HG03103 (cell line): ENCODE measurements at regions not wholly inside any gene's neighbourhood (a gene's known extent, or its start where the extent isn't known, plus 50 kb on each side); places are given as distances from the start of the nearest gene placed in this dataset.
"Not testable (repeated sequence)": the region's sequence is repeated elsewhere in the genome, so short reads cannot be mapped to it uniquely, and the experiment has no call there.

Experiments
- ATAC-seq: cut with Tn5 transposase; IDR thresholded peaks from one replicate; pipeline ENCODE4 v1.9.1; 2021; ENCODE audit warnings: low read depth; ENCODE audit not compliant: unreplicated experiment

DNA sequence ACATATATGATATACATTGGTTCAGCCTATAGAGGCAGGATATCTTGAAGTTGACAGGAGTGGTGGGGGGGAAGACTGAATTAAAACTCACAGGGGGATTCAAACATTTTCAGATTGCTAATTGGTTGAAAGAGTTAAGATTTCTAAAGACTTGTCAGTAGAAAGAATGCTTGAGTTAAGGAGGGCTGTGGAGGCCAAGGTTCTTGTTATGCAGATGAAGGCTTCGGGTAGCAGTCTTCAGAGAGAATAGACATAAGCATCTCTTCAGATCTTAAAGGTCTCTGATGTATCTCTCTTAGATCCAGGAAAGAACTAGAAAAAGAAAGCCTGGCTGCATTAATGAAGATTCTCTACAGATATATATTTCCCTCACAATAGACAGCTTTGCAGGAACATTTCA, 209.8 kb upstream of the SEMA3D start:
- ATAC-seq, result no peak

- ATAC-seq, result no peak
These were observed 205.9 kb upstream of the SEMA3D start for GRCh38 chr7:85392789-85393188.

- no peak for ATAC-seq
These were observed 205.5 kb upstream of the SEMA3D start for GRCh38 chr7:85392326-85392725.

DNA sequence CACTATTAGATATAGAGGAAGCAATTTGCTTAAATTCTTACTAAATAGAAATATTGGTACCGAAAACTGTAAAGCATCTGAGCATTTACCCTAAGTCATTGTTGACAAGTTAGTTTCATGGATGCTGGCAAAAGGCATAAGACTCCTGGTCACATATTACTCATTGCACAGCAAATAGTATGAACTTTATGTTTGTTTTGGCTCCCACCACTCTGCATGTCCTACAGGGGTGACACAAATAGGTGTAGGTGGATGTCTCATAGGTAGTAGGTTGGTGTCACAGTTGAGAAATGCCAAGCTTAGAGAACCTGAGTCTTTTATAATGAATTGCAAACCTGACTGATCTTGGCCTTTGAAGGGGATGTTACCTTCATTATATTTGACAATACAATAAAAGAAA, 199.6 kb upstream of the SEMA3D start:
- no peak for ATAC-seq

- ATAC-seq, result no peak
These were observed 197.5 kb upstream of the SEMA3D start for GRCh38 chr7:85384392-85384791.

DNA sequence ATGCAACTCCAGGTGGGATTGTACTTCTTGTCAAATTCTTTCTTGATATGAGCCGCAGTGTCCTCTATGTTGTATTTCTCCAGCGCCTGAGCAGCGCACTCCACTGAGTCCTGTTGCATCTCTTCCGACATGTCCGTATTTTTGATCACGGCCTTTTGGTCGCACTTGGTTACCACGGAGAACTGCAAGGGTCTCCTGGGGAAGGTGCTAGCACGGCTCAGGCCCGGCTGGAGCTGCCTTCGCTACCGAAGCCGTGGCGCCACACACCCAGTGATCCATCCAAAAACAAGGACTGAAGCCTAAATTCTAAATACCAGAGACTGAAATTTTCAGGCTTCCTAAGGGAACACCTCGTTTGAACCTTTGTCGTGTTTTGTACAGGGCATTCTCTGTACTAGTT, 194.4 kb upstream of the SEMA3D start:
- no peak for ATAC-seq

DNA sequence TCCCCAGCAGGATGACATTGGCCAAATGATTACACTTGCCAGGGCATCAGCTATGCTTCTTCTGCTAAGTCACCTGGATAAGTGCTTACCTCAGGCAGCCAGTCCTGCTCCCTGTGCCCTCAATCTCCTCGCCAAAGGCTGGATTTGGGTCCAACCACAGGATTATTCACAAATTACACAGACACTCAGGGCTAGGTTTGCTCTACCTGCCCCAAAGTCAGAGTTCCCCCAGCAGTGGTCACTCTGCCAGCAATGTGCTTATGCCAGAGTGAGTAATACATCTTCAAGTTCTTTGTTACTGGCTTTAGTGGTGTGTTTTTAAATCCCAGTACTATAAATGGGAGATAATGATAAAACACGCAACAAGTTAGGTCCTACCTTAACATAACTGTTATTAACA, 189.7 kb upstream of the SEMA3D start:
- no peak for ATAC-seq

GRCh38 chr7:85356916-85357315, 170.1 kb upstream of the SEMA3D start:
- ATAC-seq, result no peak

DNA sequence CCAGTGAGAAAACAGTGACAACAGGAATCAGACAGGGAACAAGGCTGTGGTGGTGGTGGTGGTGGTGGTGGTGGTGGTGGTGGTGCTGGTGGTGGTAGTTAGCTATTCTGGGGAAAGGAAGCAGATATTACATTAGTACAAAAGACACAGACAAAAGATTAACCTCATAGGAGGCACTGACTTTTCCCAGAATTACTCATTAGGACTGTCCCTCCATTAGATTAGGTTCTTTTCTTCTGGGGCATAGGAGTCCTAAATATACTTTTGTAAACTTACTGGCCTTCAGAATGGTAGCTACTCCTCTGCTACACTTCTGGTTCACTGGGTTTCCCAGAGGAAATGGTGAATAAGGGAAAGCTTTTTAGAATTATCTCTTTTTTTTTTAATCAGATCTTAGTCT, 156.6 kb upstream of the SEMA3D start:
- ATAC-seq, result no peak

DNA sequence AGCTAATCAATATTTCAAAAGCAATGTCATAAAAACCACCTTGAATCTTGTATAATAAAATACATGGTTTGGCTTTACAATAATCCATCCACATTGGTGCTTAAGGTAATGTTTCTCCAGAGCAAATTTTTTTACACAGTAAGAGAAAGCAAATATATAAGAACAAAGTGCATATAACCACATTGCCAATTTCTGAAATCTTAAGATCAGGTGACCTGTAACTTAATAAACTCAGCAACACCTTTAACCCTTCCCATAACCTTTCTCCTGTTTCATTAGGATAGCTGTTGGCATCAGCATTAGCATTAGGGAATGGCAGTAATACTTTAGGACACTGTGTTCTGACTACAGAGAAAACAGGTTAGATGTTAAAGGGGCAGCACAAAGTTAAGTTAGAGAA, 155.9 kb upstream of the SEMA3D start:
- ATAC-seq, result no peak

DNA sequence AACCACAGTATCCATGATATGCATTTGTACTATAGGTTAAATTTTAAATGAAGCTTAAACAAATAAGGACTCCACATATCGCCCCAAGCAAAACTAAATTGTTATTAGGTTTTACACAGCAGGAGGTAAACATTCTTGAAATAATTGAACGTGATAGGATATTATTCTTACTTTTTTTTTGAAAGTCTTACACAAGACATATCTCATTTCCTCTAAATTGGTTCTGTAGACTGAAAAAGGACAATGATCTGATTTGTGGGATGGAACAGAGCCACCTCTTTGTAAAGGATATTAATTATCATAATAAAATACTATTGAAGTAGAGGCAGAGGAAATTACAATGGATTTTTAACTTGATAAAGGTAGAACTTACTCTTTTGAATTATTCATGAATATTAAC, 155.1 kb upstream of the SEMA3D start:
- ATAC-seq, result no peak

- no peak for ATAC-seq
These were observed 154.3 kb upstream of the SEMA3D start for GRCh38 chr7:85341121-85341520.

DNA sequence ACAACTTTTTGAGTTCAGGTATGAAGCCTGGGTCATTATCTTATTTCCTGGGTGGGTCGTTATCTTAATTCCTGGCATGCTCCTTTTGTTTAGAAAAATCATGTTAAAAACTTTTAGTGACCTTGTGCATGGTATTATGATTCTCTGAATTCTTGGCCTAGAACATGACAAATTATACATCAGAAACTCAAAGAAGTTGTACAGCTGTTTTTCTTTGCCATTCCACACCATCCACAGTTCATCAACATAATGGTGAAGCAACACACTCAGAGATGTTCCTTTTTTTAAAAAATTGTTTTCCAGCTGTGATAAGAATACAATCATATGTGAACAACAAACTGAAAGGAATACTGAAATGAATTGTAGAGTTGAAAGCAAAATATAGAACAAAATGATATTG, 149.2 kb upstream of the SEMA3D start:
- ATAC-seq, result no peak

DNA sequence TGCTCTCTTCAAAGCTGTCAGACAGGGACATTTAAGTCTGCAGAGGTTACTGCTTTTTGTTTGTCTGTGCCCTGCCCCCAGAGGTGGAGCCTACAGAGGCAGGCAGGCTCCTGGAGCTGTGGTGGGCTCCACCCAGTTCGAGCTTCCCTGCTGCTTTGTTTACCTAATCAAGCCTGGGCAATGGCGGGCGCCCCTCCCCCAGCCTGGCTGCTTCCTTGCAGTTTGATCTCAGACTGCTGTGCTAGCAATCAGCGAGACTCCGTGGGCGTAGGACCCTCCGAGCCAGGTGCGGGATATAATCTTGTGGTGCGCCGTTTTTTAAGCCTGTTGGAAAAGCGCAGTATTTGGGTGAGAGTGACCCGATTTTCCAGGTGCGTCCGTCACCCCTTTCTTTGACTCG, 148.3 kb upstream of the SEMA3D start:
- not testable (repeated sequence) for ATAC-seq

- ATAC-seq, result no peak
These were observed 141.7 kb upstream of the SEMA3D start for GRCh38 chr7:85328456-85328998.

GRCh38 chr7:85324145-85324799, 137.4 kb upstream of the SEMA3D start:
- no peak for ATAC-seq

GRCh38 chr7:85322252-85322651, 135.4 kb upstream of the SEMA3D start:
- ATAC-seq, result no peak

- ATAC-seq, result no peak
These were observed 134.0 kb upstream of the SEMA3D start for GRCh38 chr7:85320699-85321476.

DNA sequence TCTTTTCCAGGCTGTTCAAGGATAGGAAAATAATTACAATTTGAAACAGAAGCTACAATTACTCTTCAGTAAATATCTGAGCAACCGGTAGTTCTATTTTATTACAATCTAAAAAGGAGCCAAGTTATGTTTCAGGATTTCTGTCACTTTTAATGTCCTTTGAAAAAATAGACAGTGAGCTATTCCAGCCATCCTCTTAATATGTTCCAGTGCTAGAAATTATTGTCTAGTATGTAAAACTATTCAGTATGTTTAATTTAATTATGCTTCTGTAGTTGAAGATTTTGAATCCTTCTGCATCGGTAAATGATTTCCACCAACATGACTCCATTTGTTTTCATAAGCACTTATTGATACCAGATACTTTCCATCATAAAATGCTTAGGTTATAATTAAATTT, 129.6 kb upstream of the SEMA3D start:
- no peak for ATAC-seq

GRCh38 chr7:85310301-85310700, 123.4 kb upstream of the SEMA3D start:
- ATAC-seq, result no peak

- no peak for ATAC-seq
These were observed 119.3 kb upstream of the SEMA3D start for GRCh38 chr7:85306115-85306514.

DNA sequence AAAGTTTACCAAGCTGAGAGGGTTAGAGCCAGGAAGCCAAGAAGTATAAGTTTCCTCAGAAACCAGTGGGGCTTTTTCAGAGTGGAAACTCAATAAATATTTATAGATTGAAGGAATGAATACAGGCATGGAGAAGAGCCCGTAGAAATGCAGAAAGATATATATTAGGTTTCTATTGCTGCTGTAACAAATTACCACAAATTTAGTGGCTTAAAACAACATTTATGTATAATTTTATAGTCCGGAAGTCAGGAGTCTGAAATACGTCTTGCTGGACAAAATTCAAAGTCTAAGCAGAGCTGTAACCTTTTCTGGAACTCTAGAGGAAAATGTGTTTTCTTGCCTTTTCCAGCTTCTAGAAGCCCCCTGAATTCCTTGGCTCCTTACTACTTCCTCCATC, 107.3 kb upstream of the SEMA3D start:
- ATAC-seq, result no peak
